Nephron progenitor cell (in vitro differentiated cells): ENCODE measurements at regions not wholly inside any gene's neighbourhood (a gene's known extent, or its start where the extent isn't known, plus 50 kb on each side); places are given as distances from the start of the nearest gene placed in this dataset.

Experiments used
- DNase-seq: peaks from one replicate; pipeline ENCODE4 v3.0.0; 2021
- H3K27ac Mint-ChIP-seq: 2 replicates; pipeline ENCODE4 v1.8.0; 2021; ENCODE audit warnings: mild to moderate bottlenecking, moderate library complexity, mixed read lengths
- H3K27me3 Mint-ChIP-seq: 2 replicates; pipeline ENCODE4 v1.8.0; 2021; ENCODE audit warnings: mild to moderate bottlenecking, low read depth, mixed read lengths; ENCODE audit not compliant: poor library complexity
- H3K36me3 Mint-ChIP-seq: 2 replicates; pipeline ENCODE4 v1.8.0; 2021; ENCODE audit warnings: low read depth, mixed read lengths
- H3K4me1 Mint-ChIP-seq: 2 replicates; pipeline ENCODE4 v1.8.0; 2021; ENCODE audit warnings: mixed read lengths
- H3K4me3 Mint-ChIP-seq: 2 replicates; pipeline ENCODE4 v1.8.0; 2021; ENCODE audit warnings: mild to moderate bottlenecking, moderate library complexity, mixed read lengths
- H3K9me3 Mint-ChIP-seq: 2 replicates; pipeline ENCODE4 v1.8.0; 2021; ENCODE audit warnings: mild to moderate bottlenecking, moderate library complexity, mixed read lengths
- TF ChIP-seq, protein P1 (sequence below): fragments of 200-600 bp; sonication (generic); IDR thresholded peaks from 2 replicates; pipeline ENCODE4 v1.5.0; 2021; ENCODE audit warnings: antibody characterized with exemption

DNA sequence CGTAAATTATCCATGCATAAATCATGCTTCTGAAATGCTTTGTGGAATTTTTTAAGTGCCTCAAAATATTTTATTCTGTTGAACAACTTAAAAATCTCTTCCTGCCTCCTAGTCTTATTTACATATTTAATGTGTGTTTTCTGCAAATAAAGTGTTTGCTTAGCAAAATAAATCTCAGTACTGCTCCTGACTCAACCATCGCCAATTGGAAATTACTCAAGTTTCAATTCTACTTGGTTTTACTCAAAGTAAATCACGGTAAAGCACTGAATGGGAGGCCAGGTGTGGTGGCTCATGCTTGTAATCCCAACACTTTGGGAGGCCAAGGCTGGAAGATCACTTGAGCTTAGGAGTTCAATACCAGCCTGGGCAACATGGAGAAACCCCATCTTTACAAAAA is 152.2 kb upstream of the NR5A2 start:
- H3K4me1 Mint-ChIP-seq = no peaks in the 10 kb centered on the region
- H3K27ac Mint-ChIP-seq = no peak overlapping the region
- H3K36me3 Mint-ChIP-seq = no peaks in the 10 kb centered on the region
- no peak overlapping the region for H3K4me3 Mint-ChIP-seq
- TF ChIP-seq, protein P1, sequence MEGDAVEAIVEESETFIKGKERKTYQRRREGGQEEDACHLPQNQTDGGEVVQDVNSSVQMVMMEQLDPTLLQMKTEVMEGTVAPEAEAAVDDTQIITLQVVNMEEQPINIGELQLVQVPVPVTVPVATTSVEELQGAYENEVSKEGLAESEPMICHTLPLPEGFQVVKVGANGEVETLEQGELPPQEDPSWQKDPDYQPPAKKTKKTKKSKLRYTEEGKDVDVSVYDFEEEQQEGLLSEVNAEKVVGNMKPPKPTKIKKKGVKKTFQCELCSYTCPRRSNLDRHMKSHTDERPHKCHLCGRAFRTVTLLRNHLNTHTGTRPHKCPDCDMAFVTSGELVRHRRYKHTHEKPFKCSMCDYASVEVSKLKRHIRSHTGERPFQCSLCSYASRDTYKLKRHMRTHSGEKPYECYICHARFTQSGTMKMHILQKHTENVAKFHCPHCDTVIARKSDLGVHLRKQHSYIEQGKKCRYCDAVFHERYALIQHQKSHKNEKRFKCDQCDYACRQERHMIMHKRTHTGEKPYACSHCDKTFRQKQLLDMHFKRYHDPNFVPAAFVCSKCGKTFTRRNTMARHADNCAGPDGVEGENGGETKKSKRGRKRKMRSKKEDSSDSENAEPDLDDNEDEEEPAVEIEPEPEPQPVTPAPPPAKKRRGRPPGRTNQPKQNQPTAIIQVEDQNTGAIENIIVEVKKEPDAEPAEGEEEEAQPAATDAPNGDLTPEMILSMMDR = no peak
- H3K27me3 Mint-ChIP-seq = peaks cover 4% of the 10 kb centered on the region
- DNase-seq = no peak
- H3K9me3 Mint-ChIP-seq = no peaks in the 10 kb centered on the region

DNA sequence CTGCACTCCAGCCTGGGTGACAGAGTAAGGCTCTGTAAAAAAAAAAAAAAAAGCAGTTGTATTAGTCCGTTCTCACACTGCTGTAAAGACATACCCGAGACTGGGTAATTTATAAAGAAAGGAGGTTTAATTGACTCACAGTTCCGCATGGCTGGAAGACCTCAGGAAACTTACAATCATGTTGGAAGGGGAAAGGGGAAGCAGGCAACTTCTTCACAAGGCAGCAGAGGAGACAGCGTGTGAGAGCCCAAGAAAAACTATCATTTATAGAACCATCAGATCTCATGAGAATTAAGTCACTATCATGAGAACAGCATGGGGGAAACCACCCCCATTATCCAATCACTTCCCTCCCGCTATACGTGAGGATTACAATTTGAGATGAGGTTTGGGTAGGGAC is 151.7 kb upstream of the NR5A2 start:
- Mint-ChIP-seq H3K36me3 (no peaks in the 10 kb centered on the region), H3K27me3 (peaks cover 4% of the 10 kb centered on the region), H3K4me1 (no peaks in the 10 kb centered on the region), H3K27ac (no peak overlapping the region), H3K9me3 (no peaks in the 10 kb centered on the region), H3K4me3 (no peak overlapping the region)
- DNase-seq = no peak
- TF ChIP-seq, protein P1 = no peak

DNA sequence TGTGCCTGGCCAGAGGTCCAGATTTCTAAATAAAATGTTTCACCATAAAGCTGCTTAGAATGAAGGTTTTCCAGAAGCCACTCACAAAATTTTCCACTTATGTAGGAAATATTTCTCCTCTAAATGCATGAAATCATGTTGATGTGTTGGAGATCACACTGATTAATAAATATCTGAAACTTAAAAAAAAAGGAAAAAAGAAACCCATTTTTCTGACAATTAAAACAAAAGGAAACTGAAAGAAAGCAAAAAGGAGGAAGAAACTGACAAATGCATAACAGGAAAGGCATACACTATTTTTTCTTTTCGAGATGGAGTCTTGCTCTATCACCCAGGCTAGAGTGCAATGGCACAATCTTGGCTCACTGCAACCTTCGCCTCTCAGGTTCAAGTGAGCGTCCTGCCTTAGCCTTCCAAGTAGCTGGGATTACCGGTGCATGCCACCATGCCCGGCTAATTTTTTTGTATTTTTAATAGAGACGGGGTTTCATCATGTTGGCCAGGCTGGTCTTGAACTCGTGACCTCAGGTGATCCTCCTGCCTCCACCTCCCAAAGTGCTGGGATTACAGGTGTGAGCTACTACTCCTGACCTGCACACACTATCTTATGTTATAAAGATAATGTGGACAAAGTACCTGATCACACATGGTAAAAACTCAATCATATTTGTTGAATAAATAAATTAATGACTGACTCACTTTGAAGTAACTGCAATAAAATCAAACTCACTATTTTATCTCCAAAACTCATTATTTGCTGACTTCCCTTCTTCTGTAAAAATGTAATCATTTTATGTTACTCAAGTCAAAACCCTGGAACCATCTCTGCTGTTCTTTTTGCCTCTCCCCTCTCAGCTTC is 149.8 kb upstream of the NR5A2 start:
- Mint-ChIP-seq H3K4me3 (no peak overlapping the region), H3K27me3 (peaks cover 4% of the 10 kb centered on the region), H3K36me3 (no peaks in the 10 kb centered on the region), H3K4me1 (no peaks in the 10 kb centered on the region), H3K9me3 (peaks cover 9% of the 10 kb centered on the region), H3K27ac (no peak overlapping the region)
- DNase-seq = no peak
- TF ChIP-seq, protein P1 = no peak

DNA sequence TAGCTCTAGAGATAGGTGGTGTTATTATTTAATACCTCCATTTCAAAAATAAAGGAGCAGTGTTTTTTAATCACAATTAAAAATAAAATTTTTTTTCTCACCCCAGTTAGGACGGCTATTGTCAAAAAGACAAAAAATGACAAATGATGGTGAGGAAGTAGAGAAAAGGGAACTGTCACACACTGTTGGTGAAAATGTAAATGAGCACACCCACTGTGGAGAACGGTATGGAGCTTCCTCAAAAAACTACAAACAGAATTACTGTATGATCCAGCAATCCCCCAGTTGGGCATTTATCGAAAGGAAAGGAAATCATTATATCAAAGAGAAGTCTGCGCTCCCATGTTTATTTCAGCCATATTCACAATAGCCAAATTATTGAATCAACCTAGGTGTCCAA is 148.7 kb upstream of the NR5A2 start:
- Mint-ChIP-seq H3K36me3 (no peaks in the 10 kb centered on the region), H3K27ac (no peak overlapping the region), H3K27me3 (peaks cover 4% of the 10 kb centered on the region), H3K9me3 (peaks cover 13% of the 10 kb centered on the region), H3K4me3 (no peak overlapping the region), H3K4me1 (no peaks in the 10 kb centered on the region)
- no peak for DNase-seq
- TF ChIP-seq, protein P1 = no peak

DNA sequence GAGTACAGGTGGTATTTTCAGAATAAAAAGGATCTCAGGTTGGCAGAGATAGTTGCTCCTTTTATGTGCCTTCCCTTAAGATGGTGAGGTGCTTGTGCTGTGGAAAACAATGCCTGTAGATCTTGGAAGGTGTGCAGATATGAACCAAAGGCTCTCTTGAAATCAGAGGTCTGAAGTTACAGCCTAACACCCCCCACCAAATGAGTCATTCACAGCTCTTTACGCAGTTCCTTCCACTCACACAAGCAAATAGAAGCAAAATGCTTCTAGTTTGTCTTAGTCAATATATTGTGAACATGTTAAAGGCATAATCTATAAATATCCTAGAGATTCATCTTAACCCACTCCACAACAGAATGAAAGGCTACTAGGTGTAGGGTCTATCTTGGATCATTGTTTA is 128.9 kb upstream of the NR5A2 start:
- H3K9me3 Mint-ChIP-seq = peaks cover 10% of the 10 kb centered on the region
- H3K27me3 Mint-ChIP-seq = peaks cover 8% of the 10 kb centered on the region
- H3K36me3 Mint-ChIP-seq = no peaks in the 10 kb centered on the region
- no peaks in the 10 kb centered on the region for H3K4me1 Mint-ChIP-seq
- no peak overlapping the region for H3K27ac Mint-ChIP-seq
- TF ChIP-seq, protein P1 = no peak
- no peak for DNase-seq
- no peak overlapping the region for H3K4me3 Mint-ChIP-seq

DNA sequence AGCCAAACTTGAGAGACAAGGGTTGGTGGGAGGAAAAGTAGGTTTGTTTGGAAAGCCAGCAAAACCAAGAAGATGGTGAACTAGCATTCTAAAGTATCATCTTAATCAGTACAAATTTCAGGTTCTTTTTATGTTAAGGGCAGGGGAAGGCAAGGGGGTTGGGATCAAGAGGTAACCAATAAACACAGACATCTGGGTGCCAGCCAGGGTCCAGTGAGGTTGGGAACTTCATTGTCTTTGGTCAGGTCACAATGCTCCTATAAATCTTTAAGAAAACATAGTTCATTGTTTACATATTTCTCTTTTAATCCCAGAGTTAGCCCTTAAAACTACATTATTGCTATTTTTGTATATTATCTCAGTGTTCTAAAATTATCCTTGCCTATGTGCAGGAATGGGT is 126.2 kb upstream of the NR5A2 start:
- H3K4me3 Mint-ChIP-seq = no peak overlapping the region
- H3K4me1 Mint-ChIP-seq = no peaks in the 10 kb centered on the region
- peaks cover 3% of the 10 kb centered on the region for H3K27me3 Mint-ChIP-seq
- no peak overlapping the region for H3K27ac Mint-ChIP-seq
- DNase-seq = no peak
- no peaks in the 10 kb centered on the region for H3K36me3 Mint-ChIP-seq
- peaks cover 22% of the 10 kb centered on the region for H3K9me3 Mint-ChIP-seq
- TF ChIP-seq, protein P1 = no peak
